Stomach (tissue), 8 donors: ENCODE measurements at regions not wholly inside any gene's neighbourhood (a gene's known extent, or its start where the extent isn't known, plus 50 kb on each side); places are given as distances from the start of the nearest gene placed in this dataset.

Source experiments
- DNase-seq, 2 donors: peaks; one replicate each; pipeline versions ENCODE4 v3.0.0 to v3.0.0-alpha.2; 2013 to 2019
- H3K27ac ChIP-seq, 5 donors: fragments of 200-600 bp in 4 of 5; sonication (generic) in 4 of 5; one replicate each; pipeline ENCODE4 v1.5.1; 2013 to 2019; ENCODE audit warnings: mild to moderate bottlenecking in 1 of 5, moderate library complexity in 1 of 5
- H3K27me3 ChIP-seq, 3 donors: fragments of 200-600 bp; sonication (generic); one replicate each; pipeline ENCODE4 v1.5.1; 2017 to 2019; ENCODE audit warnings: mixed run types in 1 of 3
- H3K36me3 ChIP-seq, 4 donors: fragments of 200-600 bp; sonication (generic); 1 replicate in 3 of 4; 2 replicates in 1 of 4; pipeline ENCODE4 v1.5.1; 2016 to 2019
- H3K4me1 ChIP-seq, 4 donors: fragments of 200-600 bp; sonication (generic); one replicate each; pipeline ENCODE4 v1.5.1; 2016 to 2019
- H3K4me3 ChIP-seq, 4 donors: fragments of 200-600 bp; sonication (generic) in 3 of 4; one replicate each; pipeline ENCODE4 v1.5.1; 2016 to 2019; ENCODE audit warnings: mild to moderate bottlenecking in 1 of 4
- H3K9me3 ChIP-seq, 4 donors: fragments of 200-600 bp; sonication (generic); one replicate each; pipeline ENCODE4 v1.5.1; 2016 to 2019
- EP300 ChIP-seq: sonication (generic); formaldehyde crosslinking; IDR thresholded peaks from one replicate; pipeline ENCODE4 v1.6.1; 2017; ENCODE audit warnings: antibody characterized with exemption
- POLR2A ChIP-seq, 4 donors: fragments of 450-650 bp; IDR thresholded peaks; one replicate each; pipeline ENCODE4 v1.6.1; 2016; ENCODE audit warnings: antibody characterized with exemption in 4 of 4, control low read depth in 2 of 4, mild to moderate bottlenecking in 1 of 4, moderate library complexity in 1 of 4
- POLR2AphosphoS5 ChIP-seq, 3 donors: sonication (generic); formaldehyde crosslinking; IDR thresholded peaks; one replicate each; pipeline ENCODE4 v1.6.1; 2016; ENCODE audit warnings: antibody characterized with exemption in 3 of 3
- WGBS, 5 donors: extraction: QIAGEN DNeasy Blood & Tissue Kit in 3 of 5; methylation state at CpG; one replicate each; pipeline versions ENCODE4 v1.1.5 to v1.1.7; 2013 to 2018; 5-methylcytosine and 5-hydroxymethylcytosine counted together
- intact Hi-C: fragments of 100-400 bp; cut with DNase I; formaldehyde crosslinking; loops from one replicate; pipeline ENCODE4 v1.15.1; 2023; ENCODE audit warnings: low total_unique reads
- TF ChIP-seq, protein P1 (sequence below), 7 experiments: fragments of 450-650 bp in 4 of 7; fragments of 200-600 bp in 3 of 7; sonication (generic) in 3 of 7; IDR thresholded peaks; one replicate each; pipeline ENCODE4 v1.5.1; 2016 to 2019; ENCODE audit warnings: antibody characterized with exemption in 7 of 7, control low read depth in 2 of 7, mild to moderate bottlenecking in 1 of 7
- donor health status: healthy with polysubstance abuse.
- donor health status: Bipolar disorder and iron deficiency.
- donor health status: healthy.

GRCh38 chr1:195328102-195328501, 1280.1 kb downstream of the KCNT2 start:
- Histone ChIP-seq H3K36me3 (no peaks in the 10 kb centered on the region), H3K4me3 (no peak overlapping the region), H3K4me1 (no peaks in the 10 kb centered on the region), H3K9me3 (peaks cover 0 to 7% (median 0%) of the 10 kb centered on the region in 4 donors), H3K27me3 (no peaks in the 10 kb centered on the region), H3K27ac (no peak overlapping the region)
- intact Hi-C loops, result no loop called here
- no peak for TF ChIP-seq POLR2AphosphoS5 (IDR thresholded peaks at IDR 0.05)
- TF ChIP-seq, protein P1, sequence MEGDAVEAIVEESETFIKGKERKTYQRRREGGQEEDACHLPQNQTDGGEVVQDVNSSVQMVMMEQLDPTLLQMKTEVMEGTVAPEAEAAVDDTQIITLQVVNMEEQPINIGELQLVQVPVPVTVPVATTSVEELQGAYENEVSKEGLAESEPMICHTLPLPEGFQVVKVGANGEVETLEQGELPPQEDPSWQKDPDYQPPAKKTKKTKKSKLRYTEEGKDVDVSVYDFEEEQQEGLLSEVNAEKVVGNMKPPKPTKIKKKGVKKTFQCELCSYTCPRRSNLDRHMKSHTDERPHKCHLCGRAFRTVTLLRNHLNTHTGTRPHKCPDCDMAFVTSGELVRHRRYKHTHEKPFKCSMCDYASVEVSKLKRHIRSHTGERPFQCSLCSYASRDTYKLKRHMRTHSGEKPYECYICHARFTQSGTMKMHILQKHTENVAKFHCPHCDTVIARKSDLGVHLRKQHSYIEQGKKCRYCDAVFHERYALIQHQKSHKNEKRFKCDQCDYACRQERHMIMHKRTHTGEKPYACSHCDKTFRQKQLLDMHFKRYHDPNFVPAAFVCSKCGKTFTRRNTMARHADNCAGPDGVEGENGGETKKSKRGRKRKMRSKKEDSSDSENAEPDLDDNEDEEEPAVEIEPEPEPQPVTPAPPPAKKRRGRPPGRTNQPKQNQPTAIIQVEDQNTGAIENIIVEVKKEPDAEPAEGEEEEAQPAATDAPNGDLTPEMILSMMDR (IDR thresholded peaks at IDR 0.05), result no peak
- TF ChIP-seq EP300, result no peak
- no peak for TF ChIP-seq POLR2A (IDR thresholded peaks at IDR 0.05)
- peak in 1 of 2 donors; percentile 3 for DNase-seq
- WGBS, 5 donors, result 18 to 30% (median 24%) methylated on average over 2 of the region's 2 CpGs

DNA sequence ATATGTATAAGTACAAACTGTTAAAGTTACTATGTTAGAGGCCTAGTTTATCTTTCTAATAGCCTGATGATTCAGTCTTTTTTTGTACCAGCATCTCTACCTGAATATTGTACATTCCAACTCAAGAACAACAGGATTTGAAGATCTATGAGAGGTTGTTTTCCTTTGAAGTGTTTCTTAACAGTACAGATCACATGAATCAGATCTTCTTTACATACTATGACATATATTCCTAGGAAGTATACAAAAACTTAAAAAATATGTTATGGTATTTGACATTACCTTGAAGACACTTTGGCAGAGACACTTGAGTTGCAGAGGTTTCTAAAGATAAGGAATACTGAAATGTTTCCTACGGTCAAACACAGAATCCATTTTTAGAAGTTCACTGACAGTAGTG, 1280.9 kb downstream of the KCNT2 start:
- DNase-seq, result no peak
- H3K9me3 ChIP-seq, result peaks cover 0 to 7% (median 0%) of the 10 kb centered on the region in 4 donors
- H3K27me3 ChIP-seq, result no peaks in the 10 kb centered on the region
- 63 to 86% (median 80%) methylated on average over 1 of the region's 1 CpG for WGBS, 5 donors
- H3K4me3 ChIP-seq, result no peak overlapping the region
- TF ChIP-seq EP300, result no peak
- TF ChIP-seq, protein P1 (IDR thresholded peaks at IDR 0.05), result no peak
- TF ChIP-seq POLR2AphosphoS5 (IDR thresholded peaks at IDR 0.05), result no peak
- TF ChIP-seq POLR2A (IDR thresholded peaks at IDR 0.05), result no peak
- intact Hi-C loops, result no loop called here
- H3K36me3 ChIP-seq, result no peaks in the 10 kb centered on the region
- no peaks in the 10 kb centered on the region for H3K4me1 ChIP-seq
- H3K27ac ChIP-seq, result no peak overlapping the region

- DNase-seq, result no peak
- H3K9me3 ChIP-seq, result peaks cover 0 to 7% (median 0%) of the 10 kb centered on the region in 4 donors
- intact Hi-C loops, result no loop called here
- WGBS, 5 donors, result 41 to 62% (median 47%) methylated on average over 1 of the region's 1 CpG
- no peaks in the 10 kb centered on the region for H3K27me3 ChIP-seq
- H3K27ac ChIP-seq, result no peak overlapping the region
- TF ChIP-seq POLR2A (IDR thresholded peaks at IDR 0.05), result no peak
- TF ChIP-seq EP300, result no peak
- no peak for TF ChIP-seq POLR2AphosphoS5 (IDR thresholded peaks at IDR 0.05)
- TF ChIP-seq, protein P1 (IDR thresholded peaks at IDR 0.05), result no peak
- no peaks in the 10 kb centered on the region for H3K4me1 ChIP-seq
- no peaks in the 10 kb centered on the region for H3K36me3 ChIP-seq
- no peak overlapping the region for H3K4me3 ChIP-seq
Measured at GRCh38 chr1:195326325-195326724, 1281.9 kb downstream of the KCNT2 start.

GRCh38 chr1:195325181-195325580, 1283.1 kb downstream of the KCNT2 start:
- H3K36me3 ChIP-seq, result no peaks in the 10 kb centered on the region
- peaks cover 0 to 7% (median 0%) of the 10 kb centered on the region in 4 donors for H3K9me3 ChIP-seq
- intact Hi-C loops, result no loop called here
- WGBS, 5 donors, result 92 to 95% (median 94%) methylated on average over 12 of the region's 12 CpGs
- no peaks in the 10 kb centered on the region for H3K27me3 ChIP-seq
- DNase-seq, result no peak
- TF ChIP-seq EP300, result no peak
- TF ChIP-seq, protein P1 (IDR thresholded peaks at IDR 0.05), result no peak
- no peak for TF ChIP-seq POLR2A (IDR thresholded peaks at IDR 0.05)
- TF ChIP-seq POLR2AphosphoS5 (IDR thresholded peaks at IDR 0.05), result no peak
- H3K27ac ChIP-seq, result no peak overlapping the region
- no peaks in the 10 kb centered on the region for H3K4me1 ChIP-seq
- no peak overlapping the region for H3K4me3 ChIP-seq
